BE2C (cell line): ENCODE measurements at regions not wholly inside any gene's neighbourhood (a gene's known extent, or its start where the extent isn't known, plus 50 kb on each side); places are given as distances from the start of the nearest gene placed in this dataset.
"Not testable (repeated sequence)": the region's sequence is repeated elsewhere in the genome, so short reads cannot be mapped to it uniquely, and the experiment has no call there.

Experiments used
- DNase-seq: peaks from one replicate; pipeline ENCODE4 v3.0.0-alpha.2; 2020
- H3K27me3 ChIP-seq: fragments of 250-450 bp; sonication (Bioruptor Pico); 2 replicates; pipeline ENCODE4 v1.5.1; 2020; ENCODE audit warnings: mild to moderate bottlenecking
- H3K36me3 ChIP-seq: fragments of 250-450 bp; sonication (Bioruptor Pico); 2 replicates; pipeline ENCODE4 v1.5.1; 2020; ENCODE audit warnings: mild to moderate bottlenecking
- H3K4me1 ChIP-seq: fragments of 250-450 bp; sonication (Bioruptor Pico); 2 replicates; pipeline ENCODE4 v1.5.1; 2020
- H3K4me3 ChIP-seq: 2 replicates; pipeline ENCODE4 v1.5.1; 2011; ENCODE audit warnings: low read depth, low read length
- H3K9me3 ChIP-seq: fragments of 250-450 bp; sonication (Bioruptor Pico); 2 replicates; pipeline ENCODE4 v1.5.1; 2020
- CTCF ChIP-seq: IDR thresholded peaks from 2 replicates; pipeline ENCODE4 v1.5.1; 2012; ENCODE audit warnings: mild to moderate bottlenecking, low read depth, low read length

DNA sequence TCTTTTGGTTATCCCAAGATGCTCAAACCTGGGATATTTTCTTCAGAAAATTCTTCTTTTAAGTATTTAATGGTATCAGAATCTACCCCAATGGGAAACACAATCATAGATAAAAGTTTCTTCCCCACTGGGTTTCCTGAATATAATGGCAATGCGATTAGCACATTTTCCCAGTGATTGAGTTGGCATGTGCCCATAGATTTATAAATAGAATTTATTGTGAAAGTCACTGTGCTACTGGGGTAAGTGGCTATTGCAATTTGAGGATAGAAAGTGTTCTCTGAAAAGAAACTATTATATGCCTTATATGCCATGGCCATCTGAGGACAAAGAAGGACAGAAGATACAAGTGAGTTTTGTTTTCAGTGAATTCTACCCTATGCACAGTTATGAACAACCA is 99.0 kb upstream of the RBMS3 start:
- no peaks in the 10 kb centered on the region for H3K4me1 ChIP-seq
- no peaks in the 10 kb centered on the region for H3K36me3 ChIP-seq
- H3K9me3 ChIP-seq, result no peaks in the 10 kb centered on the region
- H3K4me3 ChIP-seq, result no peak overlapping the region
- no peaks in the 10 kb centered on the region for H3K27me3 ChIP-seq
- TF ChIP-seq CTCF, result no peak
- DNase-seq, result no peak

GRCh38 chr3:29182828-29183227 is 98.0 kb upstream of the RBMS3 start:
- DNase-seq, H3K4me1 ChIP-seq, H3K36me3 ChIP-seq, H3K4me3 ChIP-seq, H3K27me3 ChIP-seq, H3K9me3 ChIP-seq: not testable (repeated sequence)

GRCh38 chr3:29183346-29184087 is 97.4 kb upstream of the RBMS3 start:
- no peaks in the 10 kb centered on the region for H3K36me3 ChIP-seq
- H3K4me3 ChIP-seq, result no peak overlapping the region
- TF ChIP-seq CTCF, result no peak
- H3K27me3 ChIP-seq, result no peaks in the 10 kb centered on the region
- no peak for DNase-seq
- H3K4me1 ChIP-seq, result no peaks in the 10 kb centered on the region
- no peaks in the 10 kb centered on the region for H3K9me3 ChIP-seq

DNA sequence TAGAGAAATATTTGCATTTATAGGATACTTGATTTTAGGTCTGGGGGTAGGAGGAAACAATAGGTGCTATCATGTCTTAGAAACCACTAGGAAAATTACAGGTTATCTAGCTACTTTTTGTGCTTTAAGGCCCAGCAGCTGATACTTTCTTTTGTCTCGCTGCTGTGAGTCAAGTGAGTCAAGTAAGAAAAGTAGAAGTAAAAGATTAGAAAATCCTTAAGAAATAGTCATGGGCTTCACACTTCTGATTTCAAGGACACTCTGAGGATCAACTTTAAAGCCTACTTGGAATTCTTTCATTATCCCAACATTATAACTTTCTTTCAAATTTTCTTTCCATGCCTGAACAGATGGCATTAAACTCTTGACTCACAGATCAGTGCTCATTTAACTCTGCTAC is 95.2 kb upstream of the RBMS3 start:
- TF ChIP-seq CTCF, result no peak
- Histone ChIP-seq H3K4me1 (no peaks in the 10 kb centered on the region), H3K36me3 (no peaks in the 10 kb centered on the region), H3K4me3 (no peak overlapping the region), H3K27me3 (no peaks in the 10 kb centered on the region), H3K9me3 (no peaks in the 10 kb centered on the region)
- no peak for DNase-seq

GRCh38 chr3:29186131-29186599 is 94.7 kb upstream of the RBMS3 start:
- DNase-seq, result no peak
- Histone ChIP-seq H3K4me1 (no peaks in the 10 kb centered on the region), H3K27me3 (no peaks in the 10 kb centered on the region), H3K9me3 (no peaks in the 10 kb centered on the region), H3K4me3 (no peak overlapping the region), H3K36me3 (no peaks in the 10 kb centered on the region)
- no peak for TF ChIP-seq CTCF

GRCh38 chr3:29186982-29187725 is 93.7 kb upstream of the RBMS3 start:
- Histone ChIP-seq H3K9me3 (no peaks in the 10 kb centered on the region), H3K4me3 (no peak overlapping the region), H3K36me3 (no peaks in the 10 kb centered on the region), H3K27me3 (no peaks in the 10 kb centered on the region), H3K4me1 (no peaks in the 10 kb centered on the region)
- DNase-seq, result no peak
- no peak for TF ChIP-seq CTCF
